CD4-positive, alpha-beta T cell treated with Interleukin-12 subunit alpha and Interleukin-12 subunit beta, for 1 hour (primary cell): ENCODE measurements at regions not wholly inside any gene's neighbourhood (a gene's known extent, or its start where the extent isn't known, plus 50 kb on each side); places are given as distances from the start of the nearest gene placed in this dataset.
"Not testable (repeated sequence)": the region's sequence is repeated elsewhere in the genome, so short reads cannot be mapped to it uniquely, and the experiment has no call there.

Experiments
- DNase-seq: peaks from one replicate; pipeline ENCODE4 v3.0.0-alpha.2; 2020

DNA sequence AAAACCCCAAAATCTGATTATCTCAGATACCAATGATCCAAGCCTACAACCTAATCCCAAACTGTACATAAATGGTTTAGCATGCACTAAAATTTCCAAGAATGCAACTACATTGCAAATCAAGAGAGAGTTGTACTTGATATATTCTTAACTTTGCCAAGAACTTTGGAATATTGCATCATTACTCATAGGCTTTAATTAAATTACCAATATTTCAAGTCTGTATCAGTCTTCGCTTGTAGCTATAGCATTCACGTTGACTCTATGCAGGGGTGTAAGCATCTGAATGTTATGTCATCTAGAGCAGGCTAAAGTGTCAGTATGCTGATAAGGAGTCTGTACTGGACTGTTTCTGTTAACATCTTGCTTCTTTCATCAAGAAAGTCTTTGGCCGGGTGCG is 56.3 kb downstream of the FOXI3 start:
- DNase-seq, result no peak

DNA sequence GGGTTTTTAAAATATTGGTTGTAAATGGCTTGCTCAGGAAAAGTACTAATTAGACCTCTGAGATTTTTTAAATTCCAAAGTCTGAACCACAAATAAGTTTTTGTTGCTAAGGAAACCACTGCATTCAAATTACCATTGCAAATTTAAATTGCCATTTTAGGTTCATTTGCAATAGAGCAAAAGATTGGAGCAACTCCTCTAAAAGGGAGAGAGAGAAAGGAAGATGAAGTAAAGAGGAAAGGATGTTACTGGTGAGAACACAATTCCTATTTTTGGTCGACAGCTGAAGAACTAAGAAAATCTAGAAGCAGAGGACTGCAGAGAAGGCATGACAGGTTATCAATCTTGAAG is 74.9 kb downstream of the FOXI3 start:
- DNase-seq, result no peak

DNA sequence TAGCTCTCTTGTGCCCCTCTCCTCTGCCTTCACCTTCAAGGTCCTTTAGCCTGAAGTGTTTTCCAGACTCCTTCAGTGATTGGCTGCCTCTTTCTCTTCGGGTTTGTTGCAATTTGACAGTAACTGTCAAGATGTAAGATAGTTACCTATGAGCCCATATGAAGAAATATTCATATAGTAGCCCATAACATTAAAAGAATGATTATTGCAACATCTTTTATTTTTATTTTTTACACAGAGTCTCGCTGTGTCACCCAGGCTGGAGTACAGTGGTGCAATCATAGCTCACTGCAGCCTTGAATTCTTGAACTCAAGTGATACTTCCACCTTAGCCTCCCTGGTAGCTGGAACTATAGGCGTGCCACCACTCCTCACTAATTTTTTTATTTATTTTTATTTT is 80.5 kb downstream of the FOXI3 start:
- no peak for DNase-seq

DNA sequence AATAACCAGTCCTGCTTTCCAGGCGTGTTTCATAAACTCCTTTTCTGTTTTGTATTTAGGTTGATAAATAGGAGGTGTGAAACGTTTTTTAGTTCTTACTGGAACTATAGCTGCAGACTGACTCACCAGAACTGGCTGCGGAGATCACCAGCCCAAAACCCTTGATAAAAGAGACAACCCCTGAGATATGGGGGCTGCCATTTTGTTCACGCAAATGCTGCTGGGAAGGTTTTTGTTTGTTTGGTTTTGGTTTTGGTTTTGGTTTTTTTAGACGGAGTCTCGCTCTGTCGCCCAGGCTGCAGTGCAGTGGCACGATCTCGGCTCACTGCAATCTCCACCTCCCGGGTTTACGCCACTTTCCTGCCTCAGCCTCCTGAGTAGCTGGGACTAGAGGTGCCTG is 87.1 kb downstream of the FOXI3 start:
- DNase-seq, result not testable (repeated sequence)

DNA sequence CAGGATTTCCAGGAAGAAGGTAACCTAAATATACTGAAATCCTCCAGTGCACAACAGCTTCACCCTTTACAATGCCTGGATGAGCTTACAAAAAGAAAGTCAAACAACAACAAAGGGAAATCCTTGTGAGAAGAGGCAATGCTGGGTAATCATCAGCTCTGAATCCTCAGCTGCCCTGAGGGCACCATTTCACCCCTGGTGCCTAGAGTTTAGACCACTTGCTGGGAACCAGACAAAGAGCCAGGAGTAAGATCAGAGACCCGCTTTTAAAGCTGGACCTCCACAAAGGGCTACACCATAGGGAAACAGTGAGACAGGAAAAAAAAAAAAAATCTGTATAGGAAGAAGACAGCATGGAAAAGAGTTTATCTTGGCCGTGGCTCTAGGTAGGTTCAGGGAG is 97.0 kb downstream of the FOXI3 start:
- DNase-seq, result no peak

DNA sequence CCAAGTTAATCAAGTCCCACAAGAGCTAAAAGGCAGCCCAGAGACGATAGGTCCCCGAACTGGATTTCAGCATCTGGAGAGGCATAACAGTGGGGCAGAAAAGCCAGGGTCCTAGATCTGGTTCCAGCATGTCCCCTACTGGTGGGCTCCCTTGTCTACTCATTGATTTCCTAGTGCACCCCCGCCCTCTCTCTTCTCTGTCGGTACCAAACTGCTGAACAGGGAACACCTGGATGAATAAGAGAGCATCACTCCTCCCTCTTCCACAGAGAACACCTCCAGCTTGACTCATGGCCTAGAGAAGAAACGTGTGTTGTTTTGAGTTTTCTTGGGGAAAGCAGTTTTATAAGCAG is 101.3 kb downstream of the FOXI3 start:
- DNase-seq, result no peak

DNA sequence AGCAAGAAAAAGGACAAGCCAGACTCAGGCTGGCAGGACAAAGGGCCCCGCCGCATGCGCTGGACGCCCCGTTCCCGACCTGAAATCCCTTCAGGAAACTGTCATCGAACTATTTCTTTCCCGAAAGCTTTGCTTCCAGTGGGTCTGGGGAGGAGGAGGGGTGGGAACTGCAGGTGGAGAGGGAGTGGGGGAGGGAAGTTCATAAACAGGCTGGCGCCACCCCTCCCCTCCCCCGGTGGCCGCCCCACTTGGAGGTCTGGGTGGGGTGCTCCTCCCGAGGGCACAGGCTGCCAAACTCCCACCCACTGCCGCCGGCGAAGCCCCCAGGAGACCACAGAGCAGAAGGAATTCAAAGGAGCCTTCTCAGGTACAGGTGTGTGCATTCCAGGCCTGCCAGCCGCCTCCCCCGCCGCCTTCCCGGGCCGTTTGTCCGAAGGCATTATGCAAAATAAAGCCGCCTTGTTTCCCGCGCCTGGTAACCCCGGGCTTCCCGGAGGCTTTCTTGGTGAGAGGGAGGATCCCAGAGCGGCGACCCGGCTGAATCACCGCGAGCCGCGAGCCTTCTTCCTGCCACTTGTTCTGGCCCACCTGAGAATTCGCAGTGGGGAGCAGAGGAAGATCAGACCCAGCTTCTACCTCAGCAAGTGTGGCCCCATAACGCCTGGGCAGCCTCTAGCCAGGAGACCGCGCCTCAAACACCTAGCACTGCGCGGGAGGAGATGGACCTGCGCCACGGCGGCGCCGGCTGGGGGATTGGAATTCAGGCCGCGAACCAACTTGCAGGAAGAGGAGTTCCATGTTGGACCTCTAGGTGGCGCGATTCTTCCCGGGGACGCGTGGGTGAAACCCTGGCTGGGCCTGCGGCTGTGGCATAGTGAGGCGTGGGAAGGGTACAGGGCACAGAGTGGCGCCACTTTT is 101.9 kb downstream of the FOXI3 start:
- peak; percentile 64 for DNase-seq

DNA sequence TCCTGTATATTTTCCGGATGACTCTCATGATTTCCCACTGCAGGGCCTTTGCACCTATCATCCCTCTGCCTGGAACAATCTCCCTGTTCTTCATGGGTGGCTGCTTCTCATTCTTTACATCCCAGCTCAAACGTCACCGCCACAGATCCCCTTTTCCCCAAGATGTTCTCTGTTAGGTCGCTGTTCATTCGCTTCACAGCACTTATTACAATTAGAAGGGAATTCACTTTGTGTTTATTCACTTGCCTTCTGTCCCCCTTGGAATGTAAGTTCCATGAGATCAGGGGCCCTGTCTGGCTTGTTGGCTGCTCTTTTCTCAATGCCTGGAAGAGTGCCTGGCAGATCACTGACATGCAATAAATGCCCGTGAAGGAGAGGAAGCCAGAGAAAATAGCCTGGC is 106.7 kb downstream of the FOXI3 start:
- no peak for DNase-seq

DNA sequence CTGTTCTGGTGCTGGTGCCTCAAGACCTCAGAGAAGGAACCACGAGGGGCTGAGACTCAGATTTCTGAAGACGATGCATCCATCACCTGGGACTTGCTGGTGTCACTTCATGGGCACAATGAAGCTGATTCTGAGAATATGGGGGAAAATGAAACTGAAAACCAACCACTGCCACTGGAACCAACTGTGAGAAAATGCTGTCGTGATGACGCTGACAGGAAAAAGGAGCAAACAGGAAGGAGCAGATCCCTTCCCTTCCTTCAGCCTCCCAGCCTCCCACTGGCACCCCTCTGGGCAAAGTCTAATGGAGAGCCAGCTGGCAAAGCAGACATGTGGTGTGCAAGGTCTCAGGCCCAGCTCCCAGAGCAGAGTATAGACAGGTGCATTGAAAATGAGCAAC is 109.7 kb downstream of the FOXI3 start:
- DNase-seq, result no peak

DNA sequence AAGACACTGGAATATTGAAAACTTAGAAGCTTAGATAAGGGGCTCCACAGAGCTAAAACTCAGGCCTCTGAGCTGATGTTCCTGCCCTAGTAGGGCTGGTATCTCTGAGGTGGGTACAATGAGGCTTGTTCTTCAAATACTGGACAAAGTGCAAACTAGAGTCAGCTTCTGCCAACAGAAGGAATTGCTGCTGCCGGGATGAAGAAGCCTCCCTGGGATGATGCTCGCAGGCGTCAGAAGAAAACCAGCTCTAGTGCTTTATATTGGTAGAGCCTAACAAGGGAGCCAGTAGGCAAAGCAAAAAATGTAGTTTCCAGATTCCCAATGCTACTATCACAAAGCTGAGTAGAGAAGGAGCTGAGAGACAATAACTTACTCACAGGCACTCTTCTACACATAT is 118.1 kb downstream of the FOXI3 start:
- DNase-seq, result no peak

DNA sequence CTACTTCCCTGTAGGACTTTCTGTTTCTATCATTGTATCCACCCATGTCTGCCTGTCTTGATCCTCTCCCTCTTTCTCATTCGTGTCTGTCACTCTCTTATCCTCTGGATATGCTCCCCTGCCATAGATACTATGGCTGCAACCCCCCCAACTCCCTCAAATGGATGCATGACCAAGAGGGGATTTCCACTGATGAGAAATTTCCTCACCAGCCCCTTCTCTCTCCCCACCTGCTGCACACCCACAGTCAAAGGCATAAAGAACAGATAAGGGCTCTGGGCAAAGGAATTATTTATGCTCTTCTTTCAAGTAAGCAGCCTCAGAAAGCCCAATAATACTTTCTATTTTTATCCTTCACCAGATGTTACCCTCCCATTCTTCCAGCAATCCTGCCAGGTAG is 121.3 kb downstream of the FOXI3 start:
- DNase-seq, result no peak

DNA sequence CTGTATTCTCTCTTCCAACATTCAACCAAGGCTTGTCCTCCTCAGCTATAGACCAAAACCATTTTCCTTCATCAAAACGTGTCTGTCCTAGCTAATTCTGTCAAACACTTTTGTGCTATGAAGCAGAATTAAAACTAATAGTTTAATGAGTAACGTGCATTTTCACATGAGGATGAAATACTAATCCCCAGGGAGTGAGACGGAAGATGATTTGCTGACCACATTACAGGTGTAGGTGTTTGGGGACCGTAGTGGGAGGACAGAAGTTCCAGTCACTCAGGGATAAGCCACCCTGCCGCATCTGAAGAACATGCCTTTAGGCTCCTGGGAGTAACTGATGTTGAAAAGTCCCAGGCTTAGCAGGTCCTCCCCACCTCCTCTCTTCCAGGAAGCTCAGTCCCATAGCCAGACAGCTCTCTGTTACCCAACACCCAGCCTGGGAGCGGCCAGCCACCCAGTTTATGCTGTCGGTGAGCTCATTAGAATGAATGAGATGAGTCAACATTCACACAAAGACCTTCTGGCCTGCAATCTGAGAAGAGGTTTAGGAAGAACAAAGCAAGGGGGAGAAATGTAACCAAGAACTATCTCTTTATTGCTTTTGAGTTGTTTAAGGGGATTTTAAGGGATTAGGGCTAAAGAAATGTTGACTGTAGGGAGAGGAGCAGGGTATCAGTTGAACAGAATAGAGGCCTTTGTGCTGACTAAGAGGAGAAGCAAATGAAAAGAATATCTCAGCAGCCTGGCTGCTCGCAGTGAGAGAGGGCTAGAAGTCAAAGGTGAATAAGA is 122.5 kb downstream of the FOXI3 start:
- no peak for DNase-seq

DNA sequence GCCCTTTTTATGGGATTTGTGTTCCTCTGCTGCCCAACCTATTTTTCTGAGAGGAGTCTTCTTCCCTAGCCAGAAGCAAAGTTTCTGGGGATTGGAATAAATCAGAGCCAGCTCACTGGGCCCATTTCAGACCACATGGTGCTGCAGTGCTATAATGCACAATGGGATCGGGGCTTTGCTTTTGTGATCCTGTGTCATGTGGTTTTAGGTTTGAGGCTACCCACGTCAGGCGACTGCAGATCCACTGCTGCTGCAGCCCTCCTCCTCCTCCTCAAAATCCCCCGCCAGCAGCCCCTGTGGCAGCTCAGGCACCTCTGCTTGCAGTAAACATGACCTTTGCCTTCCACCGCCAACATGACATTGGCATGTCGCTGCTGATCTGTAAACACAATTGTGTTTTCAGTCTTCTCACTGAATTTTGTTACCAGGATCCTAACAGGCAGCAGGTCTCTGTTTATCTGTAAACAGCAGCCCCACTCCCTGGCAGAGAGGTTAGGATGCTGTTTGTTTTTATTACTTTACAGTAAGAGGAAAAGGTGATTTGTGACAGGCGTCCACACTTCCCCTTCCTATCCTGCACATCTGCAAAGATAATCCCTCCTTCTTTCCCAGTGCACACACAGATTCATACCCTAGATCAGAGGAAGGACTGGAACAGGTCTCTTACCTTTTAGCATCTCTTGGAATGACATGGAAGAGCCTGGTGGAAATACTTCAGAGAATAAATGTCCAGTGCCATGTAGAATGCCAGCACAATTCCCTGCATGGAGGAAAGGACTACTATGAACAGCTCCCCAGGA is 130.8 kb downstream of the FOXI3 start:
- no peak for DNase-seq

DNA sequence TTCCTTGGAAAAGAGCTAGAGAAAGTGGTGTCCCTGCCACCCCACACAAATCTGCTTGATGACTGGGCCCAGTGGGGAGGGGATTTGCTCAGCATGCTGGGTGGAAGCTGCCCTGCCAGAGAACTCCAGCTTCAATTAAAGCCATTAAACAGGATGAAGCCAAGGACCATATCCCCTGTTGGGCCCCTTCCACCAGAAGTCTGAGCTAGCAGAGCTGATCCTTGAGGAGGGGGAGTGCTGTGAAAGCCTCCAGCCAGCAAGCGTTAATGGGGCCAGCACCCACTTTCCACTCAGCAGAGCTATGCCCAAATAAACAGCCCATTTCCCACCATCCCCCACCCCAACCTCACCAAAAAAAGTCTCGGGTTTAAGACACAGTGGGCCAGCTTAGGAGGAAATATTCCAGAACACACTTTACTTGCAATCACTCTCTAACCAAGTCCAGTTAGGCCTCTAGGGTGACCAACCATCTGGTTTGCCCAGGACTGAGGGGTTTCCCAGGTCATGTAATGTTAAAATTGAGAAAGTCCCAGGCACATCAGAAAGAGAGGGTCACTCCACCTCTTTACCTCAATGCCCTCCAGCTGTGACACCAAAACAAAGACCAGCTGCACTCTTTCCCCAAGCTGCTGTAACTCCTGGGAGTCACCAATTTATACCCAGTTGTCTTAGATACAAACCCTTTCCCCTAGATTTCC is 132.3 kb downstream of the FOXI3 start:
- no peak for DNase-seq

DNA sequence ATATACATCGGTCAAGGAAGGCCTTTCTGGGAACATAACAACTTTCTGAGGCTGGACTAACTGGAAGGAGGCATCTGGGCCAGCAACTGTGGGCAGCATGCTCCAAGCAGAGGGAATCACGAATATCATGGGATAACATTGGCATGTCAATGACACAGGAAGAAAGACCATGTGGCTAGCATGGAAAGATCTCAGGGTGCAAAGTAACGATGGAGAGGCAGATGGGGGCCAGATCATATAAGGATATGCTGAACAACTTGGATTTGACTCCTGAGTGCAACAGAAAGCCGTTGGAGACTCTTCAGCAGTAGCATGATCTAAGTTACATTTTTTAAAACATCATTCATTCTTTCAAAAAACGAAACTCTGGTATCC is 133.6 kb downstream of the FOXI3 start:
- no peak for DNase-seq

DNA sequence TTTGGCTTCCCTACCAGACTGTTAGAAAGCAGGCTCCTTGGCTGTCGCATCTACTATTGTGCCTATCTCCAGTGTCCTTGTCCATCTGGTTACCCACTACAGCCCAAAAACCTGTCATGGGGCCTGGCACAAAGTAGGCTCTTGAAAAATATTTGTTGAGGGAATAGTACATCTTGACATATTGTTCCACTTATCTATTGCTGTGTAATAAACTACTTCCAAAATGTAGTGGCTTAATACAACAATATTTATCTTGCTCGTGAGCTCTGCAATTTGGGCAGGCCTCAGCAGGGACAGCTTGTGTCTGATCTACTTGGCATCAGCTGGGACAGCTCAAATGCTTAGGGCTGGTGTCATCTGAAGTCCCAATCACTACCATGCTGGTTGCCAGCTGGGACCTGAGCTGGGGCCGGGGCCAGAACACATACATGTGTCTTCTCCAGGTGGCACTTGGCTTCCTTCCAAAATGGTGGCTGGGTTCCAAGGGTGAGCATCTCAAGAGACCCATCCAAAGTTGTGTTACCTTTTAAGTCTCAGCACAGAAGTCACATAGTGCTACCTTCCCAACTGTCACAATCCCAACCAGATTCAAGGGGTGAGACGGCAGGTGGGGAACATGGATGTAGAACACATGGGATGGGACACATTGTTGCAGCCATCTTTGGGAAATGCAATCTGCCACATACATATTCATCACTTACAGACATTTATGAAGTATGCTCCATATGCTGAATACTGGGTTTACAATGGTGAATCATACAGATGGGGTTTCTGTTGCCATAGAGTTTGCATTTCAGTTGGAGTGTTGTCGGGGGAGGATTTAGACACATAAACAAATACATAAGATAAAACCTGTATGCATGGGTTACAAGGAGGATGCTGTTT is 134.2 kb downstream of the FOXI3 start:
- DNase-seq, result no peak

DNA sequence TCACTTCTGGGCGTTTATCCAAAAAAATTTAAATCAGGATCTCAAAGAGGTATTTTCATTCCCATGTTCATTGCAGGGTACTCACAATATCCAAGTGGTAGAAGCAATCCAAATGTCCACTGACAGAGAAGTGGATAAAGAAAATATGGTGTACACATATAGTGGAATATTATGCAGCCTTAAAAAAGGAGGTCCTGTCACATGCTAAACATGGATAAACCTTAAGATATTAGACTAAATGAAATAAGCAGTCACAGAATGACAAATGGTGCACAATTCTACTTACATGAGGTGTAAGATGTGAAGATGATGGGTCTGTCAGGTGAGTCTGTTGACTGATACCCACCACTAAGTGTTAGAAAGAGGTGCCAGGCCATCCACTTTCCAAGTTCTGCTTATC is 140.6 kb downstream of the THNSL2 start:
- no peak for DNase-seq

DNA sequence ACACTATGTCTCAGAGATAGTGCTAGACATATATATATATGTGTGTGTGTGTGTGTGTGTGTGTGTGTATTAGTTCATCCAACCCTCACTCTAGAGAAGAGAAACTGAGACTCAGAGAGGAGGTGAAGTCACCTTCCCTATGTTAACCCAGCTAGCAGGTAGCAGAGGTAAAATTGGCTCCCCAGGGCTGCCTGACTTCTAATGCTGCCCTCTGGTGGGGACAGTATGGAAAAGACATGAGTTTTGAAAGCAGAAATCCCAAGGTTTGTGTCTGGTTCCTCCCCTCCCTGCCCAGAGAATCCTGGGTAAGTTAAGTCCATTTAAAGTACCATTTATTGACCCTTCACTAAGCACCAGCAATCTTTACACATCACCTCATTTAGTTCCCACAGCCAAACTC is 137.7 kb downstream of the THNSL2 start:
- peak; percentile 20 for DNase-seq

DNA sequence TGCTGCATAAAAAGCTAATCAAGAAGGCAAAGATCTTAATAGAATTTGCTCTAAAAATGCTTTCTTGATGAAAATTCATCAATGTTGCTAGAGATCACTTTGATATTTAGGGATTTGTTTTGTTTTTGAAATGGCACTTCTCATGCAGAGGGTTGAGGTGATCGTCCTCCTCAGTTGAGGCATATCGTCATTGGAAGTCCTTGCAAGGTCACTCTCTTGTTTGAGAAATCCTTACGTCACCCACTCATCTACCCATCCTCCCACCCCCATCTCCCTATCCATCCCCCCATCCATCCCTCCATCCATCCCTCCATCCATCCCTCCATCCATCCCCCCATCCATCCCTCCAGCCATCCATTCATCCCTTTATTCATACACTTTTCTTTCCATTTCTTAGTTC is 133.7 kb downstream of the THNSL2 start:
- DNase-seq, result no peak

DNA sequence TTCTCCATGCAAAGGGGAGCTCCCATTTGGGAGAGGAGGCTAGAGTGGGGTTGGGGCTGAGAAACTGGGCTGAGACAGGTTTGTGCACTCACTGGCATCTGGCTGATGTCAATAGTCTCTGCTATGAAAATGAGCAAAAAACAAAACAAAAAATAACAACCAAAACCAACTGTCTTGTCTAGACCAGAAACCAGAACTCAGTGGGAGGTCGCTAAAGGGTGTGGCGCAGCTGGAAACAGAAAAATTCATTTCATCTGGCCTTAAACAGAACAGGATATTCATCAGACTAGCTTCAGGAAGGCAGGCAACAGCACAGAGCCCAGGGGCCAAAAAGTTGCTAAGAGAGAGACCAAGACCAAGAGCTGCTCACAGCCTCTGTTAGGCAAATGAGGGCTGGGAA is 126.1 kb downstream of the THNSL2 start:
- no peak for DNase-seq

DNA sequence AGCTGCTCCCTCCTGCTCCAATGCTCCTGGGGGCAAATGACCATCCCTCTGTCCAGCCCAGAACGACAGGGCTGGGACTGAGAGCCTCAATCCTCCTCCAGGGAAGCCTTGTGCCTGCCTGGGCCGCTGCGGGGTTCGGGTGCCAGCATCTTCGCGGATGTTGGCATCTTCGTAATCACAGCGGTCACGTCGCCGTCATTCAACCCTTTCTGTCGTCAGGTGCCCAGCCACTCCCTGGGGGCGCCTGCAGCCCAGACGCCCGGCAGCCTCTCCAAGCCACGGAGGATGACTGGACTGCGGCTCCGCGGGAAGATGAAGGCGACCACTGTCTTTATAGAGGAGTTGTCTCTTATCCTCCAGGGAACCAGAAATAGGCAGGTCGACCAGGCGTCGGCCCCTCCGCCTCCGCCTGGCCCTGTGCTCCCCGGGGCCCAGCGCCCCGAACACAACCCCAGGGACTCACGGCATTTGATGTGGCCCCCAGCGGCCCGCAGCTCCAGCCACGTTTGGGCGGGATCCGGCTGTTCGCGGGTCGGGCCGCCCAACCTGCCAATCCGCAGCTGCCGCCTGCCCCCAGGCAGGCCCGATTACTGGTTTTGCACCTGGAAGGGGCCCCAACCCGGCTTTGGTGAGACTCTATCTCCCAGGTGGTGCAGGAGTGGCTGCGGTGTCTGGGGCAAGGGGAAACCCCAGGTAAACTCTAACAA is 113.9 kb downstream of the THNSL2 start:
- DNase-seq, result no peak
